Neural cell (in vitro differentiated cells): ENCODE measurements at regions not wholly inside any gene's neighbourhood (a gene's known extent, or its start where the extent isn't known, plus 50 kb on each side); places are given as distances from the start of the nearest gene placed in this dataset.

Experiments
- H2AFZ ChIP-seq: fragments of 200-600, 300-800 bp; sonication (generic), shearing (Covaris generic); 2 replicates; pipeline ENCODE4 v1.6.0; 2014; ENCODE audit warnings: low read depth, mild to moderate bottlenecking, antibody characterized with exemption, low read length, moderate library complexity
- H3F3A ChIP-seq: fragments of 200-600 bp; shearing (Covaris generic); 2 replicates; pipeline ENCODE4 v1.6.1; 2016; ENCODE audit warnings: mild to moderate bottlenecking, moderate library complexity, mixed read lengths, antibody characterized with exemption, low read length; ENCODE audit not compliant: insufficient read depth, poor library complexity, severe bottlenecking
- H3K27ac ChIP-seq: fragments of 200-600, 300-800 bp; sonication (generic), shearing (Covaris generic); 2 replicates; pipeline ENCODE4 v1.5.1; 2014; ENCODE audit warnings: mild to moderate bottlenecking, low read length, moderate library complexity
- H3K27me3 ChIP-seq: fragments of 300-800, 200-600 bp; sonication (generic), shearing (Covaris generic); 2 replicates; pipeline ENCODE4 v1.6.0; 2014; ENCODE audit warnings: mild to moderate bottlenecking, low read depth, low read length, moderate library complexity; ENCODE audit not compliant: insufficient read depth
- H3K36me3 ChIP-seq: fragments of 300-800, 200-600 bp; sonication (generic), shearing (Covaris generic); 2 replicates; pipeline ENCODE4 v1.5.1; 2014; ENCODE audit warnings: mild to moderate bottlenecking, antibody characterized with exemption, low read length, moderate library complexity; ENCODE audit not compliant: insufficient read depth
- H3K4me2 ChIP-seq: fragments of 300-800, 200-600 bp; sonication (generic), shearing (Covaris generic); 2 replicates; pipeline ENCODE4 v1.6.0; 2014; ENCODE audit warnings: mild to moderate bottlenecking, low read length
- H3K4me3 ChIP-seq: fragments of 300-800, 200-600 bp; sonication (generic), shearing (Covaris generic); 2 replicates; pipeline ENCODE4 v1.5.1; 2014; ENCODE audit warnings: mild to moderate bottlenecking, low read length, moderate library complexity
- H3K79me2 ChIP-seq: fragments of 200-600 bp; shearing (Covaris generic); replicated peaks from 2 replicates; pipeline ENCODE4 v1.6.0; 2014; ENCODE audit warnings: mild to moderate bottlenecking, low read length, moderate library complexity; ENCODE audit not compliant: insufficient read depth
- H3K9ac ChIP-seq: fragments of 300-800, 200-600 bp; sonication (generic), shearing (Covaris generic); 2 replicates; pipeline ENCODE4 v1.6.1; 2016; ENCODE audit warnings: mild to moderate bottlenecking, low read length, mixed read lengths
- H3K9me2 ChIP-seq: fragments of 200-600 bp; shearing (Covaris generic); 2 replicates; pipeline ENCODE4 v1.6.1; 2016; ENCODE audit warnings: mild to moderate bottlenecking, low read length, mixed read lengths; ENCODE audit not compliant: insufficient read depth
- H3K9me3 ChIP-seq: fragments of 200-600, 300-800 bp; sonication (generic), shearing (Covaris generic); 2 replicates; pipeline ENCODE4 v1.6.1; 2016; ENCODE audit warnings: mild to moderate bottlenecking, mixed run types, low read length, moderate library complexity, mixed read lengths
- H4K20me1 ChIP-seq: fragments of 200-600 bp; shearing (Covaris generic); 2 replicates; pipeline ENCODE4 v1.6.1; 2016; ENCODE audit warnings: mild to moderate bottlenecking, mixed run types; ENCODE audit not compliant: insufficient read depth
- EP300 ChIP-seq: fragments of 450-650 bp; conservative IDR thresholded peaks from 2 replicates; pipeline ENCODE4 v1.6.1; 2014; ENCODE audit warnings: antibody characterized with exemption, mild to moderate bottlenecking, moderate library complexity; ENCODE audit not compliant: poor library complexity, severe bottlenecking
- EZH2 ChIP-seq: fragments of 200-600, 300-800 bp; shearing (Covaris generic), sonication (generic); IDR thresholded peaks from 2 replicates; pipeline ENCODE4 v1.6.1; 2014; ENCODE audit warnings: antibody characterized with exemption, low read length, borderline replicate concordance, mild to moderate bottlenecking; ENCODE audit not compliant: insufficient read depth, poor library complexity, severe bottlenecking
- MXI1 ChIP-seq: fragments of 450-650 bp; conservative IDR thresholded peaks from 2 replicates; pipeline ENCODE4 v1.6.1; 2014; ENCODE audit warnings: antibody characterized with exemption, mild to moderate bottlenecking; ENCODE audit not compliant: poor library complexity, severe bottlenecking
- POLR2AphosphoS5 ChIP-seq: IDR thresholded peaks from 2 replicates; pipeline ENCODE4 v1.6.1; 2012
- RAD21 ChIP-seq: fragments of 450-650 bp; conservative IDR thresholded peaks from 2 replicates; pipeline ENCODE4 v1.6.1; 2014; ENCODE audit warnings: antibody characterized with exemption, mild to moderate bottlenecking, moderate library complexity
- REST ChIP-seq: IDR thresholded peaks from 2 replicates; pipeline ENCODE4 v1.6.1; 2012; ENCODE audit warnings: borderline replicate concordance
- SMC3 ChIP-seq: fragments of 450-650 bp; conservative IDR thresholded peaks from 2 replicates; pipeline ENCODE4 v1.6.1; 2014; ENCODE audit warnings: antibody characterized with exemption, mild to moderate bottlenecking, moderate library complexity; ENCODE audit not compliant: poor library complexity
- TAF1 ChIP-seq: IDR thresholded peaks from 2 replicates; pipeline ENCODE4 v1.6.1; 2012; ENCODE audit warnings: low read depth
- TF ChIP-seq, protein P1 (sequence below): fragments of 450-650 bp; IDR thresholded peaks from 2 replicates; pipeline ENCODE4 v1.5.1; 2014; ENCODE audit warnings: antibody characterized with exemption, mild to moderate bottlenecking, moderate library complexity; ENCODE audit not compliant: poor library complexity, severe bottlenecking

DNA sequence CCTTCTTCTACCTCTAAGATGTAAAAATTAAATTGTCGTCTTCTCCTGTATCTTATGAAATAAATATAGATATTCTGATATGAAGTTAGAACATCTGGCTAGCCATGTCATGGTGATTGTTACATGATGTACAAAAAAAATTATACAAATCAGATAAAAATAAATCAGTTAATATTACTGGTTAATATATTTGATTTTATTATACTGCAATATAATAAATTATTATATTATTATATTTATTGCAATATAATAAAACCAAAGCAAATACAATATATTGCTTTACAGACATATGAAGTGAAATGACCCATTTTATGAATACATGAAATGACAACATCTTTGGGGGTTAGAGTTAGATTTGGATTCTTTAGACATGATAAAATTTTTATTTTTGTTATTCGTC, 72.3 kb upstream of the NAALADL2 start:
- TF ChIP-seq RAD21 (no peak), REST (no peak), MXI1 (no peak), POLR2AphosphoS5 (no peak), SMC3 (no peak), EZH2 (no peak), EP300 (no peak), TAF1 (no peak)
- TF ChIP-seq, protein P1, sequence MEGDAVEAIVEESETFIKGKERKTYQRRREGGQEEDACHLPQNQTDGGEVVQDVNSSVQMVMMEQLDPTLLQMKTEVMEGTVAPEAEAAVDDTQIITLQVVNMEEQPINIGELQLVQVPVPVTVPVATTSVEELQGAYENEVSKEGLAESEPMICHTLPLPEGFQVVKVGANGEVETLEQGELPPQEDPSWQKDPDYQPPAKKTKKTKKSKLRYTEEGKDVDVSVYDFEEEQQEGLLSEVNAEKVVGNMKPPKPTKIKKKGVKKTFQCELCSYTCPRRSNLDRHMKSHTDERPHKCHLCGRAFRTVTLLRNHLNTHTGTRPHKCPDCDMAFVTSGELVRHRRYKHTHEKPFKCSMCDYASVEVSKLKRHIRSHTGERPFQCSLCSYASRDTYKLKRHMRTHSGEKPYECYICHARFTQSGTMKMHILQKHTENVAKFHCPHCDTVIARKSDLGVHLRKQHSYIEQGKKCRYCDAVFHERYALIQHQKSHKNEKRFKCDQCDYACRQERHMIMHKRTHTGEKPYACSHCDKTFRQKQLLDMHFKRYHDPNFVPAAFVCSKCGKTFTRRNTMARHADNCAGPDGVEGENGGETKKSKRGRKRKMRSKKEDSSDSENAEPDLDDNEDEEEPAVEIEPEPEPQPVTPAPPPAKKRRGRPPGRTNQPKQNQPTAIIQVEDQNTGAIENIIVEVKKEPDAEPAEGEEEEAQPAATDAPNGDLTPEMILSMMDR, result no peak
- Histone ChIP-seq H3K27me3 (no peaks in the 10 kb centered on the region), H3K27ac (no peak overlapping the region), H3K9me3 (no peaks in the 10 kb centered on the region), H3K4me2 (no peak overlapping the region), H3F3A (no peaks in the 10 kb centered on the region), H4K20me1 (no peaks in the 10 kb centered on the region), H2AFZ (no peak overlapping the region), H3K36me3 (no peaks in the 10 kb centered on the region), H3K4me3 (no peak overlapping the region), H3K9ac (no peak overlapping the region), H3K79me2 (no peaks in the 10 kb centered on the region), H3K9me2 (no peaks in the 10 kb centered on the region)

GRCh38 chr3:174791161-174791560, 68.0 kb upstream of the NAALADL2 start:
- no peak overlapping the region for H3K27ac ChIP-seq
- no peaks in the 10 kb centered on the region for H3K27me3 ChIP-seq
- H3K79me2 ChIP-seq, result no peaks in the 10 kb centered on the region
- H3K36me3 ChIP-seq, result no peaks in the 10 kb centered on the region
- H3K4me3 ChIP-seq, result no peak overlapping the region
- no peak overlapping the region for H2AFZ ChIP-seq
- H3K9me3 ChIP-seq, result no peaks in the 10 kb centered on the region
- TF ChIP-seq MXI1, result no peak
- TF ChIP-seq EZH2, result no peak
- TF ChIP-seq TAF1, result no peak
- TF ChIP-seq REST, result no peak
- no peak for TF ChIP-seq POLR2AphosphoS5
- H3F3A ChIP-seq, result no peaks in the 10 kb centered on the region
- H3K9me2 ChIP-seq, result no peaks in the 10 kb centered on the region
- no peak overlapping the region for H3K4me2 ChIP-seq
- H3K9ac ChIP-seq, result no peak overlapping the region
- H4K20me1 ChIP-seq, result no peaks in the 10 kb centered on the region
